Mesendoderm (in vitro differentiated cells): ENCODE measurements at regions not wholly inside any gene's neighbourhood (a gene's known extent, or its start where the extent isn't known, plus 50 kb on each side); places are given as distances from the start of the nearest gene placed in this dataset.

ENCODE experiments used
- DNase-seq: peaks from one replicate; pipeline ENCODE4 v3.0.0; 2013
- H2AK5ac ChIP-seq: 2 replicates; pipeline ENCODE4 v1.6.1; 2013; ENCODE audit warnings: low read length, inconsistent platforms
- H2BK120ac ChIP-seq: 2 replicates; pipeline ENCODE4 v1.6.1; 2013; ENCODE audit warnings: low read depth, mild to moderate bottlenecking, low read length, moderate library complexity, mixed read lengths
- H2BK15ac ChIP-seq: replicated peaks from 2 replicates; pipeline ENCODE4 v1.6.1; 2013; ENCODE audit warnings: low read depth, mild to moderate bottlenecking, moderate library complexity
- H2BK5ac ChIP-seq: 2 replicates; pipeline ENCODE4 v1.6.1; 2013; ENCODE audit warnings: low read length, inconsistent platforms
- H3K18ac ChIP-seq: 2 replicates; pipeline ENCODE4 v1.6.1; 2013; ENCODE audit warnings: mild to moderate bottlenecking, low read length, mixed read lengths
- H3K23ac ChIP-seq: one replicate; pipeline ENCODE4 v1.6.1; 2013; ENCODE audit warnings: low read length
- H3K27ac ChIP-seq: 2 replicates; pipeline ENCODE4 v1.5.1; 2013; ENCODE audit warnings: low read depth, mild to moderate bottlenecking, inconsistent platforms, low read length, moderate library complexity
- H3K27me3 ChIP-seq: 2 replicates; pipeline ENCODE4 v1.6.1; 2013; ENCODE audit warnings: low read length, control low read depth, mild to moderate bottlenecking, inconsistent platforms; ENCODE audit not compliant: insufficient read depth, poor library complexity
- H3K36me3 ChIP-seq: 2 replicates; pipeline ENCODE4 v1.6.1; 2013; ENCODE audit warnings: low read length, inconsistent platforms; ENCODE audit not compliant: control insufficient read depth, insufficient read depth
- H3K4ac ChIP-seq: one replicate; pipeline ENCODE4 v1.6.1; 2013; ENCODE audit warnings: low read depth, mild to moderate bottlenecking, low read length, moderate library complexity
- H3K4me1 ChIP-seq: 2 replicates; pipeline ENCODE4 v1.6.1; 2013; ENCODE audit warnings: low read depth, low read length, inconsistent platforms; ENCODE audit not compliant: control insufficient read depth
- H3K4me2 ChIP-seq: 2 replicates; pipeline ENCODE4 v1.6.1; 2013; ENCODE audit warnings: low read length
- H3K4me3 ChIP-seq: 2 replicates; pipeline ENCODE4 v1.5.1; 2013; ENCODE audit warnings: mild to moderate bottlenecking, low read length
- H3K56ac ChIP-seq: one replicate; pipeline ENCODE4 v1.6.1; 2013; ENCODE audit warnings: low read length
- H3K79me1 ChIP-seq: 2 replicates; pipeline ENCODE4 v1.6.1; 2013; ENCODE audit warnings: low read length, inconsistent platforms
- H3K79me2 ChIP-seq: 2 replicates; pipeline ENCODE4 v1.6.1; 2013; ENCODE audit warnings: mild to moderate bottlenecking, low read length; ENCODE audit not compliant: control insufficient read depth, insufficient read depth
- H3K9ac ChIP-seq: 2 replicates; pipeline ENCODE4 v1.6.1; 2013; ENCODE audit warnings: low read length, inconsistent platforms
- H4K5ac ChIP-seq: one replicate; pipeline ENCODE4 v1.6.1; 2013; ENCODE audit warnings: low read length
- H4K8ac ChIP-seq: one replicate; pipeline ENCODE4 v1.6.1; 2013; ENCODE audit warnings: low read depth, mild to moderate bottlenecking, control low read depth, low read length, moderate library complexity
- WGBS: extraction: QIAGEN DNeasy Blood & Tissue Kit; methylation state at CpG from one replicate; pipeline ENCODE4 v1.1.7; 2013; ENCODE audit warnings: low lambda C conversion rate, missing lambda C conversion rate; ENCODE audit not compliant: insufficient coverage; ENCODE audit errors: extremely low coverage; 5-methylcytosine and 5-hydroxymethylcytosine counted together

DNA sequence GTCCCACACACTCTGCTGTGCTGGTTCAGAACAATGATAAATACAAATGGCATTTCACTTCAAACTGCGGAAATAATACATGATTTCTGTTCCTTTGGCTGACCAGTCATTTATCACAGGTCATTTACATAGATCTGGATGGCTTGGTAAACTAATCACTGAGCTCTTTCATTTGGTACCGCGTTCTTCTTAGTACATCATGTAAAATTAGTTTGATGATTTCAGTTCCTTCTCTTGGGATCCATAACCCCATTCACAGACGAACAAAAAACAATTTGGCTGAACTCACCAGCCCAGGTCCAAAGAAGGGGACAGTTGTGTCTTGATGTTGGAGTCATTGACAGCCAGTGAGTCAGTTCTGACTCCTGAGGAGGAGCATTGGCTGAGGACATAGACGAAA, 689.8 kb downstream of the INHBA start:
- Histone ChIP-seq H3K23ac (no peak overlapping the region), H3K4me2 (no peak overlapping the region), H3K27ac (no peak overlapping the region), H3K18ac (no peak overlapping the region), H4K5ac (no peak overlapping the region), H3K4me1 (no peaks in the 10 kb centered on the region), H3K36me3 (no peaks in the 10 kb centered on the region), H3K9ac (no peak overlapping the region), H3K4ac (no peak overlapping the region), H2BK15ac (no peak overlapping the region), H2BK120ac (no peak overlapping the region), H3K79me2 (no peaks in the 10 kb centered on the region), H3K4me3 (no peak overlapping the region), H3K79me1 (no peaks in the 10 kb centered on the region), H2BK5ac (no peak overlapping the region), H2AK5ac (no peak overlapping the region), H3K56ac (no peak overlapping the region), H3K27me3 (no peaks in the 10 kb centered on the region), H4K8ac (no peak overlapping the region)
- DNase-seq = no peak
- no CpG with 5 or more reads among the region's 5 CpGs for WGBS

GRCh38 chr7:41012041-41012440, 690.8 kb downstream of the INHBA start:
- Histone ChIP-seq H3K4me1 (no peaks in the 10 kb centered on the region), H3K36me3 (no peaks in the 10 kb centered on the region), H3K79me1 (no peaks in the 10 kb centered on the region), H2BK120ac (no peak overlapping the region), H4K8ac (no peak overlapping the region), H3K4me3 (no peak overlapping the region), H2BK5ac (no peak overlapping the region), H3K9ac (no peak overlapping the region), H3K4ac (no peak overlapping the region), H3K79me2 (no peaks in the 10 kb centered on the region), H3K27ac (no peak overlapping the region), H2BK15ac (no peak overlapping the region), H2AK5ac (no peak overlapping the region), H3K27me3 (no peaks in the 10 kb centered on the region), H3K4me2 (no peak overlapping the region), H3K18ac (no peak overlapping the region), H4K5ac (no peak overlapping the region), H3K56ac (no peak overlapping the region), H3K23ac (no peak overlapping the region)
- DNase-seq = no peak
- no CpG with 5 or more reads among the region's 6 CpGs for WGBS

- Histone ChIP-seq H3K79me1 (no peaks in the 10 kb centered on the region), H3K27me3 (no peaks in the 10 kb centered on the region), H3K4me3 (no peak overlapping the region), H4K8ac (no peak overlapping the region), H4K5ac (no peak overlapping the region), H2BK15ac (no peak overlapping the region), H2AK5ac (no peak overlapping the region), H3K18ac (no peak overlapping the region), H3K4me2 (no peak overlapping the region), H3K4me1 (no peaks in the 10 kb centered on the region), H3K56ac (no peak overlapping the region), H3K4ac (no peak overlapping the region), H3K23ac (no peak overlapping the region), H2BK120ac (no peak overlapping the region), H3K9ac (no peak overlapping the region), H3K27ac (no peak overlapping the region), H2BK5ac (no peak overlapping the region), H3K79me2 (no peaks in the 10 kb centered on the region), H3K36me3 (no peaks in the 10 kb centered on the region)
- no CpG with 5 or more reads among the region's 4 CpGs for WGBS
- DNase-seq = no peak
Observed at GRCh38 chr7:41010967-41011366, 691.9 kb downstream of the INHBA start.

DNA sequence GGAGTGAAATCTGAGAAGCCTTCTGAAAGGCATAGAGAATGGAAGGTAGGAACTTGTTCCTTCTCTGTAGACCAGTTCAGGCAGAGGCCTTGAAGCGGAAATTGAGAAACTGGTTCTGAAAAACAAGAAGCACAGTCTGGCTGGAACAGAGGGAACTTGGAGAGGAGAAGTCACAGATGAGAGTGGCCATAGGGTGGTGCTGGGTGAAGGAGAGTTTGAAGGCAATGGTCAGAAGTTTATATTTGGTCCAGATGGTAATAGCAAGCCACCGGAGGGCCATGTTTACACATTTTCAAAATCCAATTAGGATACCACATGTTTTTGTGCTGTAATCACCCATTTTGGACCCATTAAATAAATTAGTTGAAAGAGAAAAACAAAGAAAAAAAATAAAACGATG, 692.5 kb downstream of the INHBA start:
- Histone ChIP-seq H3K4me1 (no peaks in the 10 kb centered on the region), H2BK15ac (no peak overlapping the region), H2AK5ac (no peak overlapping the region), H3K9ac (no peak overlapping the region), H3K36me3 (no peaks in the 10 kb centered on the region), H3K23ac (no peak overlapping the region), H3K27me3 (no peaks in the 10 kb centered on the region), H4K5ac (no peak overlapping the region), H2BK5ac (no peak overlapping the region), H3K4ac (no peak overlapping the region), H3K4me3 (no peak overlapping the region), H3K79me2 (no peaks in the 10 kb centered on the region), H2BK120ac (no peak overlapping the region), H4K8ac (no peak overlapping the region), H3K79me1 (no peaks in the 10 kb centered on the region), H3K56ac (no peak overlapping the region), H3K27ac (no peak overlapping the region), H3K4me2 (no peak overlapping the region), H3K18ac (no peak overlapping the region)
- no CpG with 5 or more reads among the region's 3 CpGs for WGBS
- DNase-seq = no peak

- H4K5ac ChIP-seq = no peak overlapping the region
- no peaks in the 10 kb centered on the region for H3K79me2 ChIP-seq
- H3K9ac ChIP-seq = no peak overlapping the region
- no peak overlapping the region for H3K27ac ChIP-seq
- H3K36me3 ChIP-seq = no peaks in the 10 kb centered on the region
- no peak overlapping the region for H3K4ac ChIP-seq
- WGBS = no CpG with 5 or more reads among the region's 3 CpGs
- no peak overlapping the region for H3K56ac ChIP-seq
- no peaks in the 10 kb centered on the region for H3K27me3 ChIP-seq
- no peak overlapping the region for H2BK15ac ChIP-seq
- H4K8ac ChIP-seq = no peak overlapping the region
- no peaks in the 10 kb centered on the region for H3K79me1 ChIP-seq
- no peak overlapping the region for H3K4me3 ChIP-seq
- no peak overlapping the region for H2AK5ac ChIP-seq
- H3K18ac ChIP-seq = no peak overlapping the region
- no peak overlapping the region for H3K4me2 ChIP-seq
- no peak overlapping the region for H2BK5ac ChIP-seq
- no peak for DNase-seq
- no peak overlapping the region for H2BK120ac ChIP-seq
- H3K4me1 ChIP-seq = no peaks in the 10 kb centered on the region
- H3K23ac ChIP-seq = no peak overlapping the region
Observed at GRCh38 chr7:41007811-41008210, 695.1 kb downstream of the INHBA start.

- Histone ChIP-seq H3K27me3 (no peaks in the 10 kb centered on the region), H2BK15ac (no peak overlapping the region), H3K36me3 (no peaks in the 10 kb centered on the region), H3K18ac (no peak overlapping the region), H3K4me1 (no peaks in the 10 kb centered on the region), H2BK120ac (no peak overlapping the region), H3K4me2 (no peak overlapping the region), H3K9ac (no peak overlapping the region), H4K8ac (no peak overlapping the region), H3K23ac (no peak overlapping the region), H3K79me1 (no peaks in the 10 kb centered on the region), H3K79me2 (no peaks in the 10 kb centered on the region), H4K5ac (no peak overlapping the region), H3K4me3 (no peak overlapping the region), H3K27ac (no peak overlapping the region), H3K56ac (no peak overlapping the region), H2BK5ac (no peak overlapping the region), H2AK5ac (no peak overlapping the region), H3K4ac (no peak overlapping the region)
- DNase-seq = no peak
- no CpG with 5 or more reads among the region's 4 CpGs for WGBS
Observed at GRCh38 chr7:41007351-41007751, 695.5 kb downstream of the INHBA start.
